ENCODE measurements at regions not wholly inside any gene's neighbourhood (a gene's known extent, or its start where the extent isn't known, plus 50 kb on each side); places are given as distances from the start of the nearest gene placed in this dataset.
"Not testable (repeated sequence)": the region's sequence is repeated elsewhere in the genome, so short reads cannot be mapped to it uniquely, and the experiment has no call there.

GRCh38 chr7:65259864-65260525, 113.7 kb upstream of the ZNF92 start:
- H3K36me3 ChIP-seq (ENCODE audit: control insufficient read depth, insufficient read depth, low read length); H3K4me3 ChIP-seq (ENCODE audit: insufficient read depth, low read depth, low read length); H3K4me1 ChIP-seq (ENCODE audit: control insufficient read depth, insufficient read depth, low read length); H3K9me3 ChIP-seq (ENCODE audit: control insufficient read depth, low read length); H3K27me3 ChIP-seq (ENCODE audit: control insufficient read depth, insufficient read depth, low read length, poor library complexity, severe bottlenecking); H3K27ac ChIP-seq (ENCODE audit: insufficient read depth, low read depth, low read length, poor library complexity, severe bottlenecking): not testable (repeated sequence)
- 60 to 81% methylated on average over 3 to 4 of the region's 10 CpGs for WGBS, 2 experiments

DNA sequence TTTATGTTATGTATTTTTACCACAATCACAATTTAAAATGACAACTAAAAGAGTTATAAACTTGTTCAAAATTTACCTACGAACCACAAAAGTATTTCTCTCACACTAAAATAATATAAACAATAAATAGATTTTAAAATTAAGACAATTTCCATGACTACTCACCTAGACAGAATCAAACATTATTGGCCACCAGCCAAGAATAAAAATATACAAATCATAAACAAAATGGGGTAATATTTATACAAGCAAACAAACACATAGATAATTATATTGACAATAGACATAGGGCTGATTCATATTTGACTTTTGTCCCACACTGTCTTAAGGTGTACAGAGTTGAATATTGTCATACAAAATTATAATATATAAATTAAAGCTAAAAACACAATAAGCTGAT, 119.6 kb upstream of the ZNF92 start:
- Histone ChIP-seq H3K27ac (ENCODE audit: insufficient read depth, low read depth, low read length, poor library complexity, severe bottlenecking) (no peak overlapping the region), H3K27me3 (ENCODE audit: control insufficient read depth, insufficient read depth, low read length, poor library complexity, severe bottlenecking) (no peaks in the 10 kb centered on the region), H3K36me3 (ENCODE audit: control insufficient read depth, insufficient read depth, low read length) (no peaks in the 10 kb centered on the region), H3K9me3 (ENCODE audit: control insufficient read depth, low read length) (no peaks in the 10 kb centered on the region), H3K4me1 (ENCODE audit: control insufficient read depth, insufficient read depth, low read length) (peaks cover 6% of the 10 kb centered on the region), H3K4me3 (ENCODE audit: insufficient read depth, low read depth, low read length) (no peak overlapping the region)
- WGBS, 2 experiments = 100% methylated on average over 1 of the region's 1 CpG; no CpG with 5 or more reads in 1 of the 2 experiments

DNA sequence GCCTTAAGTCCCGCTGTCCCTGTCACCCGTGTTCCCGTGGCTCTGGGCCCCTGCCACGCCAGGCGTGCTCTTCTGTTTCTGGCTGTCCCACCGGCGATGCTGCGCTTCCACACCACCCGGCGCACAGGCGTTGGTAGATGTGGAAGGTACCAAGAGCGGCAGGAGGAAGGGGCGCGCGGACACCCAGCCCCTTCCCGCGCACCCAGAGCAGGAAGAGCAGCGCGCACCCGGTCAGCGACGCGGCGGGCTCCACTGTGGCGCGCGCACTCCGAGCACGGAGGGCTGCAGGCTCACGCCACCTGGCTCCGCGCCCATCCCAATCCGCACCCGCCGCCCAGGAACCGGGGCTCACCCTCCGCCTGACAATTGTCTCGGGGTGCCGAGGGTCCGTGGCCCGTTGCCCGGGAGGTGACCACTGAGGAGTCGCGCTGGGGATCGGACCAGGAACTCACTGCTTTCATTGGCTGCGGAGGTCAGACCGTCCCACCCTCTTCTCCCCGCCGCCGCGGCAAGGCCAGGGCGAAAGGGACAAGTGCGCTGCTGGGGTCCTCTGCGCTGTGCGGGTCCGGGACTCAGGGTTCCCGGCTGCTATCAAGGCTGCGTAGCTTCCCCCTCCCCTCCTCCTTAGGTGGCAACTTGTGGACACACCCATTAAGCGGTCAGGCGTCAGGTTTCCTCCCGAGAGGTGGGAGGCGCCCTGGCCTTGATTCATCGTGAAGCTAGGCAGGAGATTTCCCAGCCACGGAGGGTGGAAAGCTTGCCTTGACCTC, 121.6 kb upstream of the ZNF92 start:
- H3K27ac ChIP-seq (ENCODE audit: insufficient read depth, low read depth, low read length, poor library complexity, severe bottlenecking) = no peak overlapping the region
- H3K4me3 ChIP-seq (ENCODE audit: insufficient read depth, low read depth, low read length) = peak overlapping the region; percentile 70
- no peaks in the 10 kb centered on the region for H3K9me3 ChIP-seq (ENCODE audit: control insufficient read depth, low read length)
- no peaks in the 10 kb centered on the region for H3K27me3 ChIP-seq (ENCODE audit: control insufficient read depth, insufficient read depth, low read length, poor library complexity, severe bottlenecking)
- no peaks in the 10 kb centered on the region for H3K36me3 ChIP-seq (ENCODE audit: control insufficient read depth, insufficient read depth, low read length)
- peaks cover 6% of the 10 kb centered on the region for H3K4me1 ChIP-seq (ENCODE audit: control insufficient read depth, insufficient read depth, low read length)
- WGBS, 2 experiments = 1% methylated on average over 64 of the region's 64 CpGs

DNA sequence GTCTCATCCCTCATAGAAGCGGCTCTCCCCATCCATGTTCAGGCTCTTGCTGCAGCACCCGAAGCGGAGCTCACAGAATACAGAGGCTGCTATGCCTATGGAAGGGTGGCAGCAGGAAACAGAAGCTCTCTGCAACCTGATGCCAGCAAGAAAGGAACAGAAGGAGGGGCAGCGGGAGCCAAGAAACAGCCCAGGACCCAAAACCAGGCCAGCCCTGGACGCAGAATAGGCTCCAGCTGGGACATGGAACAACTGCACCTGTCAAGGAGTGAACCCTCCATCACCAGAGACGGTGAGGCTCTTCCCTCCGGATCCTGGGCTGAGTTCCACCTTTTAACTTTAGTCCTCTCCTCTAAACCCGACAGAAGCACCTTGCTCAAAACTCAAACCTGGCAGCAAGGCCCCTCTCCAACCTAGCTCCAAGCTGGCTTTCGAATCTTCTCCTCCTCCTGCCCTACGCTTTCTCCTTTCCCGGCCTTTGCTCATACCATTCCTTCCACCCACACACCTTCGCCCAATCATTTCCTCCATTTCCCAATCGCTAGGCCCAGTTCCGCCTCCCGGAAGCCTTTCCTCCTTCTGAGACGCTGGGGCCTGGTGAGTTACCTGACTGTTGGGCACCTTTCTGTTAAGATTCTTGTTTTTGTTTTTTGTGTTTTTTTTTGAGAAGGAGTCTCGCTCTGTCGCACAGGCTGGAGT, 122.8 kb upstream of the ZNF92 start:
- H3K4me1 ChIP-seq (ENCODE audit: control insufficient read depth, insufficient read depth, low read length) = peaks cover 6% of the 10 kb centered on the region
- H3K9me3 ChIP-seq (ENCODE audit: control insufficient read depth, low read length) = no peaks in the 10 kb centered on the region
- H3K36me3 ChIP-seq (ENCODE audit: control insufficient read depth, insufficient read depth, low read length) = no peaks in the 10 kb centered on the region
- 85 to 86% methylated on average over 18 of the region's 18 CpGs for WGBS, 2 experiments
- no peaks in the 10 kb centered on the region for H3K27me3 ChIP-seq (ENCODE audit: control insufficient read depth, insufficient read depth, low read length, poor library complexity, severe bottlenecking)
- no peak overlapping the region for H3K27ac ChIP-seq (ENCODE audit: insufficient read depth, low read depth, low read length, poor library complexity, severe bottlenecking)
- H3K4me3 ChIP-seq (ENCODE audit: insufficient read depth, low read depth, low read length) = no peak overlapping the region

DNA sequence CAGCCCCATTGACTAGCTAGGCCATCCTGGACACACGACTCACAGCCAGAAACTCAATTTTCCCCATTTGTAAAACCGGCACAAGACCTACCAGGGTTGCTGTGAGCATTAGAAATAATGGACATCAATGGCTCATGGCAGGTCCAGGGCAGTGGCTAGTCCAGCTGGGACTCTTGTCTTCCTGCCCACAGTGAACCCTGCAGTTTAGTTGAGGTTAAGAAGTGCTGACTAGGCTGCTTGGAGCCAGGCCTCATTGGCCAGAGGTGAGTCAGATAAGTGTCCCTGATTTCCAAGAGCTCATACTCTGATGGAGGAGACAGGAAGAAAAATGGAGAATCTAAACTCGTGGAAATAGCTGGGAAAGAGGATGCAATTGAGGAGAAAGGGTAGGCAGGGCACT, 123.4 kb upstream of the ZNF92 start:
- H3K4me3 ChIP-seq (ENCODE audit: insufficient read depth, low read depth, low read length) = no peak overlapping the region
- no peaks in the 10 kb centered on the region for H3K27me3 ChIP-seq (ENCODE audit: control insufficient read depth, insufficient read depth, low read length, poor library complexity, severe bottlenecking)
- peaks cover 6% of the 10 kb centered on the region for H3K4me1 ChIP-seq (ENCODE audit: control insufficient read depth, insufficient read depth, low read length)
- H3K36me3 ChIP-seq (ENCODE audit: control insufficient read depth, insufficient read depth, low read length) = no peaks in the 10 kb centered on the region
- no peak overlapping the region for H3K27ac ChIP-seq (ENCODE audit: insufficient read depth, low read depth, low read length, poor library complexity, severe bottlenecking)
- no peaks in the 10 kb centered on the region for H3K9me3 ChIP-seq (ENCODE audit: control insufficient read depth, low read length)
- WGBS, 2 experiments = 85 to 86% methylated on average over 3 of the region's 3 CpGs

DNA sequence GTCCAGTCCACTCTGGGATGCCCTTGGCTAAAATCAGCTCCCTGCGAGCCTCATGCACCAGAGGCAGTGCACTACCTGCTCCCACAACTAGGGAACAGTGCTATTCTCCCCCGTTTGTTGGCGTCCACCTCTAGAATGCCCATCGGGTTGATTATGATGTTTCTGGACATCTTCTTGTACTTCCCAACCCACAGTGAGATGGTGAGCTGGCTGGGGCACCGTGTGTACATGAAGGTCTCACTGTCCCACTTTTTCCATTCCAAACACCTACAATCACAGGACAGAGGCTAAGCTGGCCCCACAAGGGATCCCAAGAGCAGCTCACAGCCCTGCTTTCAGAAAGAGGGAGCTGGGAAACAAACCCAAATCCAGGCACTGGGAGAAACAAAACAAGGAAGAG, 126.2 kb upstream of the ZNF92 start:
- Histone ChIP-seq H3K27ac (ENCODE audit: insufficient read depth, low read depth, low read length, poor library complexity, severe bottlenecking) (no peak overlapping the region), H3K9me3 (ENCODE audit: control insufficient read depth, low read length) (no peaks in the 10 kb centered on the region), H3K4me3 (ENCODE audit: insufficient read depth, low read depth, low read length) (no peak overlapping the region), H3K27me3 (ENCODE audit: control insufficient read depth, insufficient read depth, low read length, poor library complexity, severe bottlenecking) (no peaks in the 10 kb centered on the region), H3K36me3 (ENCODE audit: control insufficient read depth, insufficient read depth, low read length) (no peaks in the 10 kb centered on the region), H3K4me1 (ENCODE audit: control insufficient read depth, insufficient read depth, low read length) (peaks cover 6% of the 10 kb centered on the region)
- 83 to 94% methylated on average over 5 of the region's 5 CpGs for WGBS, 2 experiments

GRCh38 chr7:65239707-65240352, 133.8 kb upstream of the ZNF92 start:
- Histone ChIP-seq H3K4me3 (ENCODE audit: insufficient read depth, low read depth, low read length) (peak overlapping the region; percentile 47), H3K27ac (ENCODE audit: insufficient read depth, low read depth, low read length, poor library complexity, severe bottlenecking) (no peak overlapping the region), H3K4me1 (ENCODE audit: control insufficient read depth, insufficient read depth, low read length) (no peaks in the 10 kb centered on the region), H3K9me3 (ENCODE audit: control insufficient read depth, low read length) (no peaks in the 10 kb centered on the region), H3K36me3 (ENCODE audit: control insufficient read depth, insufficient read depth, low read length) (no peaks in the 10 kb centered on the region), H3K27me3 (ENCODE audit: control insufficient read depth, insufficient read depth, low read length, poor library complexity, severe bottlenecking) (peaks cover 31% of the 10 kb centered on the region)
- WGBS, 2 experiments = 1% methylated on average over 51 to 52 of the region's 52 CpGs

DNA sequence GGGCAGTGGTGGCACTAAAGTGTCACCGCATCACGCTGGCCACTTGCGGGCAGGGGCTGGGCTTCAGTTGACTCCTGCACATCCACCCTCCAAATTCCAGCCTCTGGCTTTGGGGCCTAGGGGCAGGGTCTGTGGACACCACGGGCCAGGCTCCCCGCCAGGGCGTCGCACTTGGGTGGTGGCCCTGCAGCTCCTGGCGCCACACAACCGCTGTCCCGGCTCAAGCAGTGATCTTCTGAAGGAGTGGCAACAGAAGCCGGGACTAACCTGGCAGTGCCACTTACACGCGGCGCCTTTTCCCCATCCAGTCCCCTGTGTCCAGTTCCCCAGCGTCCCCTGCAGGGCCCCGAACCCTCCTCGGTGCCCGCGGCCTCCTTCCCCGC, 134.3 kb upstream of the ZNF92 start:
- H3K36me3 ChIP-seq (ENCODE audit: control insufficient read depth, insufficient read depth, low read length) = no peaks in the 10 kb centered on the region
- no peaks in the 10 kb centered on the region for H3K4me1 ChIP-seq (ENCODE audit: control insufficient read depth, insufficient read depth, low read length)
- no peaks in the 10 kb centered on the region for H3K9me3 ChIP-seq (ENCODE audit: control insufficient read depth, low read length)
- no peak overlapping the region for H3K27ac ChIP-seq (ENCODE audit: insufficient read depth, low read depth, low read length, poor library complexity, severe bottlenecking)
- peaks cover 31% of the 10 kb centered on the region for H3K27me3 ChIP-seq (ENCODE audit: control insufficient read depth, insufficient read depth, low read length, poor library complexity, severe bottlenecking)
- peak overlapping the region; percentile 47 for H3K4me3 ChIP-seq (ENCODE audit: insufficient read depth, low read depth, low read length)
- WGBS, 2 experiments = 52 to 54% methylated on average over 20 of the region's 20 CpGs

DNA sequence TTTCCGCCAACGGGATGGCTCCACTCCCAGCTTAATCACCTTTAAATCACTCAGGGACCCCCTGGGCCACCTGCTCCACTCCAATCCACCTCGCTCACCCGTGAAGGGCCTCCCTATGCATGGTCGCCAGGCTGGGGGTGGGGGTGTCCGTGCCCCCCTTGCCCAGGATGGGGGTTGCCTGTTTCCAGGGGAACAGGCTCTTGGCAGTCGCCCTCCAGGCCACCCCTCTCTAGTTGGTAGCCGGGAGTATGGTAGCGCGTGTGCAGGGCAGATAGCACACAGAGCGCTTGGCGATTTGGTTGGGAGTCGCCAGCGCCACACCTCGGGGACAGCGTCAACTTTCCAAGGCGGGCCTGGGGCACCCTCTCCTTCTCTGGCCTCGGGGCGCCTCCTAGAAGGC, 134.9 kb upstream of the ZNF92 start:
- no peaks in the 10 kb centered on the region for H3K36me3 ChIP-seq (ENCODE audit: control insufficient read depth, insufficient read depth, low read length)
- H3K4me3 ChIP-seq (ENCODE audit: insufficient read depth, low read depth, low read length) = no peak overlapping the region
- H3K27ac ChIP-seq (ENCODE audit: insufficient read depth, low read depth, low read length, poor library complexity, severe bottlenecking) = no peak overlapping the region
- H3K9me3 ChIP-seq (ENCODE audit: control insufficient read depth, low read length) = no peaks in the 10 kb centered on the region
- no peaks in the 10 kb centered on the region for H3K4me1 ChIP-seq (ENCODE audit: control insufficient read depth, insufficient read depth, low read length)
- H3K27me3 ChIP-seq (ENCODE audit: control insufficient read depth, insufficient read depth, low read length, poor library complexity, severe bottlenecking) = peaks cover 31% of the 10 kb centered on the region
- WGBS, 2 experiments = 95% methylated on average over 19 of the region's 19 CpGs

DNA sequence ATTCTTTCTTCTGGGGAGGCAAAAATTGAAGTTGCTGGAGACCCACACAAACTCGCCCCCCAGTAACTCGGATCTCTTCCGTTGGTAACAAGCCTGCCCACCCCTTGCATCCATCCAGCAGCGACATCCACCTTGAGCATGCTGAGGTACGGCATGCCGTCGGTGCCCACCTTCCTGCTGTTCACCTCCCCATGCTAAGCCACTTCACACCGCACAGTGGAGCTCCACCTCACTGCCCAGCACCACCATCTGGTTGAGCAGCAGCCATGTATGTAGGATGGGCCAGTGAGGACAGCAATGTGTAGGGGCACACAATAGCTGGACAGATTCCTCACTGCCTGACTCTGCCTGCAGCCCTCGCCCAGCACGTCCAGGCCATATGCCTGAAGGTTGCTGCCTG, 138.1 kb upstream of the ZNF92 start:
- no peaks in the 10 kb centered on the region for H3K4me1 ChIP-seq (ENCODE audit: control insufficient read depth, insufficient read depth, low read length)
- peaks cover 23% of the 10 kb centered on the region for H3K27me3 ChIP-seq (ENCODE audit: control insufficient read depth, insufficient read depth, low read length, poor library complexity, severe bottlenecking)
- 90 to 95% methylated on average over 10 of the region's 10 CpGs for WGBS, 2 experiments
- no peak overlapping the region for H3K4me3 ChIP-seq (ENCODE audit: insufficient read depth, low read depth, low read length)
- H3K36me3 ChIP-seq (ENCODE audit: control insufficient read depth, insufficient read depth, low read length) = no peaks in the 10 kb centered on the region
- H3K27ac ChIP-seq (ENCODE audit: insufficient read depth, low read depth, low read length, poor library complexity, severe bottlenecking) = no peak overlapping the region
- no peaks in the 10 kb centered on the region for H3K9me3 ChIP-seq (ENCODE audit: control insufficient read depth, low read length)
